NCI-H446 (cell line): ENCODE measurements at regions not wholly inside any gene's neighbourhood (a gene's known extent, or its start where the extent isn't known, plus 50 kb on each side); places are given as distances from the start of the nearest gene placed in this dataset.
A peak's percentile ranks its signal among the peaks of the same experiment; 100 is the strongest.

ENCODE experiments used
- DNase-seq, 2 experiments: peaks; one replicate each; lab custom pipeline; 2025; lab: John Stamatoyannopoulos, UW

DNA sequence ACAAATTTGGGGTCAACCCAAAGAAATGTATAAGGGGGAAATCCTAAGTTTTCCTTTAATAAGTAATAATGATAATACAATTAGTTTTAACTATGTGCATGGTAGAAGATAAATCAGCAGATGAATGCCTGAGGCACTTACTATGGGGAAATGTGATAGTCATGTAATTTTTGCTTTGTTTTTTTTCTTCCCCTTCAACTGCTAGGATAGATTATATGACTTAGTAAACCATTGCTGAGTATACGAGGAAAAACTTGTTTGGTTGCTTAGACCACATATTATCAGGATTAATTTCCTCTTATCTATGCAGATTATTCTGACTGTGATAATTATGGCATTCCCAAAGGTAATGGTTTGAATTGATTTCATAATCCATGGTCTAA lies 181.1 kb downstream of the TGFB2 start:
- no peak for DNase-seq

DNA sequence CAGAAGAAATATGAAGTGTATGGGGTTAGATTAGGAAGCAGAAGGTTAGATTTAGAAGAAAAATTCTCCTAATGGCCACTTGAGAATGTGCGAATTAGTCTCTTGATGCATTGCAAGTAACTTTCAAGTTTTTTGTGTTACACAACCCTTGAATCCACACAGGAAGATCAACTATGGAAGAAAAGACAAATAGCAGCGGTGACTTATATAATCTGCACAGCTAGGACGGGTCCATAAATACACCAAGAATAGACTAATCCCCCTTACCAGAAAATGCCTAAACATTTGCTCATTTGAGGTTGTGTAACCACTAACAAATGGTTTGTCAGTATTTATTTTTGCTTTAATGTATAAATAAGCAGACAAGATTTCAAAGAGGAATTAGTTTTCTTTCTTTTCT lies 182.6 kb downstream of the TGFB2 start:
- DNase-seq, result no peak

DNA sequence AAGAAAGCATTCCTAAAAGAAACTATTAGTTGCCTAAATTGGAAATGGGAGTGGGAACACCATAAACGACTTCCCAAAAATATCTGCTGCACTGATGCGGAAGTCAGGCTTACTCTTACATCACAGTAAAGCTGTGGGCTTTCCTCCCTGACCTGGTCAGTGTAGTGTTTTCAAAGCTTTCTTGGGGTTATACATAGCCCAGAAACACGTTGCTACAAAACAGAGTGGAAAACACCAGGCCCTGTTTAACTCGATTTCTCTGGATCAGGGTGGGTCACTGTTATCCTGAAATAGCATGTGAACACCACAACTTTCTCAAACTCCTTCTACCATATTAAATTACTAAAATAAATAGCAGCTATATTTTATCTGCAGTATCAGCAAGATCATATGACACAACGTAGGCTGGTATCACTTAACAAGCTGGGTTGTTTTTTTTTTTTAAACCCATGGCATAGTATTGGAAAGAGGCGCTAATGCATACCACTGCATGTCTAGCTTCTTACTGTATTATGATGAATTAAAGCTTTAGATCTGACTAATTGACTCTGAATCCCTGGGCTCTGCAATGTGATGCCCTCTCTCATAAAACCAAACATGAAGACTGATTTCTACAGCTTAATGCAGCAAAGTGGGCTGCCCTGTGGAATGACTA lies 184.6 kb downstream of the TGFB2 start:
- no peak for DNase-seq

DNA sequence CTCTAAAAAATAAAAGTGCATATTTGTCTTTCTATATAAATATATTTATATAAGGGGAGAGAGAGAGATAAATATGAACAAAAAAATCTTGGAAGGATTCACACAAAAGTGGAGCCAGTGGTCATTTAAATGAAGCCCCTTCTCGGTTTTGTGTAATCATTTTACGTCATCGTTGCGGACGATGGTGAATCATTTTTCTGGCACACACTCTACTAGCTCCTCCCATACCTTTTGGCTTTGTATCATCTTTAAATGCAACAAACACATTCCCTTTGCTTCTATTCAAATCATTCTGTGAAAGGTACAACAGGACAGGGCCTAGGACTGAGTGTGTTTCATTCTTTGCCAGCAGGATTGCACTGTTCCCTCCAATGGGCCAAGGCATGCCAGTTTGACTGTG lies 186.8 kb downstream of the TGFB2 start:
- no peak for DNase-seq

DNA sequence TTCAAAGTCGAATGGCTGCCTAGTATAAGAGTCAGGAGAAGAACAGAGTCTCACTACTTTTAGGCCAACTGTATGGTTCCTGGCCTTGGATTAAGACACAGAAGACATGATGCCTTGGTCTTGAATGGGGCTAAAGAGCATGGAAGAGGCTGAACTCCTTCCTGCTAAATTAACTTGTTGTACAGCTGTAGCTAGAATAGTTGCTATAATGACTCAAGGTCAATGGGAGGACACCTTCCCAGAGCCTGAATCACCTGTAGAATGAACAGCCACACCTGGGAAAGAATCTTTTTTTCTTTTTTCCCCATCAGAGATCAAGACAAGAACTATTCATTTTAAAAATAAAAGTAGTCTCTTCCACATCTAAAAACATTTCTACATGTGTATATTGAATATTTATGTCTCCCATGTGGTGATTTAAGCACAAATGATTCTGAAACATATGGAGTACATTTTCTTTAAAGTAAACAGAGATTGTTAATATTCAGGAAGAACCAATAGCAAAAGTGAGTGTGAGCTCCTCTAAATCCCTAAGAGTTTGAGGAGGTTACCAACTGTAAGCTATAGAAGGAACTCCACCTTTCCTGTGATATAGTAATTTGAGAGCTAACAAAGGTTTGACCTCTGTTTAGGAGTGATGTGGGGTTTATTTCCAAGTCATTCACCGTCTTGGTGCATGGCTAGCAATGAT lies 191.3 kb downstream of the TGFB2 start:
- no peak for DNase-seq

DNA sequence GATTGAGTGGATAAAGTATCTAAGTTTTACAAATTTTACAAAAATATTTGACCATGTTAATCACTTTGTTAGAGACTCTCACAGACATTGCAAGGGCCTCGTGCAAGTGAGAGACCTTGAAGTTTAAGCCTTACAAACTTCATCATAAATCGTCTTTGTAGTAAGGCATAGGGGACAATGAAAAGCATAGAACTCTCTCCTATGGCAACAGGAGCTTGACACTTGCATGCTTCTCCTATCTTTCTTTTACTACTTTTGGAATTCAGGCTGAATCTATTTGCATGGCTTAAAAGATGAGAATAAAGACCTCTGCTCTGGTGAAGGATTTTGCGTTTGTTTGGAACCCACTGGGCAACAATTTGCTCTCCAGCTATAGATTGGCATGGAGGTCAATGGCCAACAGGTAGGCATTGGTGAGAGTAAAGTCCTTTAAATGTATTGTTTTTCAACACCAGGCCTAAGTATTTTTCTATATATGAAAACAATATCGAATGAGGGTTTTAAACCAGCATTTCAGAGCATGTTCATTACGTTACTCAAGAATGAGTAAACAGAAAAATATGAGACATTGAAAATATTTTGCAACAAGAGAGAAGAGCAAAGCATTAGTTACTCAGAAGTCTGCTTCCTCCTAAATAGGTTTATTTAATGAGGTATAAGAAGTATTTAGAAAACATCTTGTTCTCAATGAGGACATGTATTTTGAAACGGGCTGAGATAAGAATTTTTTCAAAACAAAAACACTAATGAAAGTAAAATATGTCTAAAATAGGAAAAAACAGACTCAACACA lies 192.2 kb downstream of the TGFB2 start:
- no peak for DNase-seq

DNA sequence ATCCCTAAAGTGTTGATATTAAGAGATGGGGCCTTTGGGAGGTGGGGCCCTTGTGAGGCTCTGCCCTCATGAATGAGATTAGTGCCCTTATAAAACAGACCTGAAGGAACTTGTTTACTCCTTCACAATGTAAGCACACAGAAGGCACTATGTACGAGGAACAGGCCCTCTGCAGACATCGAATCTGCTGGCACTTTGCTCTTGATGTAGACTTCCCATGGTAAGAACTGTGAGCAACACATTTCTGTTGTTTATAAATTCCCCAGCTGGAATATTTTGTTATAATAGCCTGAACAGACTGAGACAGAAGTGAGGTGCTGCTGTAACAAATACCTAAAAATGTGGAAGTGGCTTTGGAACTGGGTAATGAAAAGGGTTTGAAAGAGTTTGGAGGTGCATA lies 193.2 kb downstream of the TGFB2 start:
- no peak for DNase-seq

DNA sequence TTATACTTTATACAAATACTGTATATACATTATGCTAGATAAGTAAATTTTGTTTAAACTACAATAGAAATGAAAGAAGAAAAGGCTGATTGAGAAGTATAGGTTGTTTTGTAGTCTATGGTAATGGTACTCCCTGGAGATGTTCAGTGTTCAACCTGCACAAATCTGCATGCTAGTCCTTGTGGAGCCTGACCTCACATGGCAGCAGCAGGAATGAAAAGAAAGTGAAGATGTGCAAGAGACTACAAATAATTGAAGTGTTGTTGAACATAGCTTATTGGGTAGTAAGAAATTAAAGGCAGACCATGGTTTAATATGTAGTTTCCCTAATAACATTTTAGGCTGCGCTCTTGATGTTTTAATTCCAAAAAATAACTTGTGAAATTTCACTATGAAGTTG lies 201.2 kb downstream of the TGFB2 start:
- DNase-seq, result no peak

DNA sequence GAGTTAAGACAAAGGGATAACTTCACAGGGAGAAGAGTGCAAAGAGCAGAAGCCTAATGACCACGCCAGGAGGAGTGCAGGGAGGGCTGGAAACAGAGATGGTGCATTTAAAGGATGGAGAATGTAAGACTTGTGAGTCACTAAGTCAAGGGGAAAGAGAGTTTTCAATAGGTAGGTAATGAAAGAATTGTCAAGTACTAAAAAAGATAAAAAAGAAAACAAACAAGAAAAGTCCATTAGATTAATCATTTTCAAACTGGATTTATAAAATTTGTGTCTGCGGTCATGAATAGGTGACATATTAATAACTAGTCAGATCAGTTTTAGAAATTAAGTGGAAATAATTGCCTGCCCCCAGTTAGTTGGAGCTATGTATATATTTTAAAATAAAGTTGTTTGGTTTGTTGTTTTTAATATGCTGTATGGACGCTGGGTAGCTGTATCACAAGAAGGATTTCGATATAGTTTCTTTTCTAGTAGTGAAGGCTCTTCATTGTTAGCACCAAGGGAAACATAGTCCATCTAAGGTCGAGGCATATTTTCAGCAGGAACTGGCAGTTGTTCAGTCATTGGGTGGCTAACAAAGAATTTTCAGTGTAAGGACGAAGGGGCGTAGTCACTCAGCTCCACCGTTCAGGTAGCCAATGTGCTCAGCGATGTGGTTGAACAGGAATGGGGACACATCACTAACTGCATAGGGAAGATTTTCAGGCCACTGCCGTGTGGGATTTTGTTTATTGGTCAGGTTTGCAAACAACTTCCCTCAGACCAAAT lies 203.0 kb downstream of the TGFB2 start:
- no peak for DNase-seq

DNA sequence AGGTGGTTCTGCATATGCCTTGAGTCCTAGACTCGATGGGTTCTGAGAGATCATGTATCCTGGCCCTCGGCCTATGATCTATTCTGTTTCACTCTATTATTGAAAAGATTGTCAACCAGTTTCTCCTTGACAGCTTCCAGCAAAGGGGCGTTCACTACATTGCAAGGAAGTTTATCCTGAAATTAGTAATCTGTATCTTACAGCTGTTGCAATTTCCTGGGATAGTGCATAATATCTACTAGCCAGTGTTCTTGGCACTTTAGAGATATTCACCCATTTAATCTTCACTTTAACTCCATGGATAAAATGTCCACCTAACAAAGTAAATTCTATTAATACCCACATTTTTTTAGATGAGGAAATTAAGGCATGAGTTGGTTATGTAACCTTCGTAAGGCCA lies 203.6 kb downstream of the TGFB2 start:
- DNase-seq, result no peak

DNA sequence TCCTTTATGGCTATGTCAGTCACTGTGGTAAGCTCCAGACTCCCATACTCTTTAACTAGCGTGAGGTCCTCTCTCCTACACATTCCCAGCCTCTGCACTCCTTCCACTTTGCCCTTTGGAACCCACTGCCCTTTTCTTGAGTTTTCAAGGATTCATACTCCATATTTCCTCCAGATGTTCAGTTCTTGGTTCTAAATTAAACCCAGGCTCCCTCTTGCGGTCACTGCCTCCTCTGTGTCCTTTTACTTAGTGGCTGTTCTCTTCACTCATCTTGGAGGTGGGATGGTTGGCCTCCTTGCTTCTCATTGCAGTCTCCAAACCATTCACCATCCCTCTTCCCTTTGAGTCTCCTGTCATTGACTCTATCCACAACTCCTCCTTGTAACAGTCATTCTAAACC lies 208.1 kb downstream of the TGFB2 start:
- peak in 1 of 2 experiments; percentile 20 for DNase-seq

DNA sequence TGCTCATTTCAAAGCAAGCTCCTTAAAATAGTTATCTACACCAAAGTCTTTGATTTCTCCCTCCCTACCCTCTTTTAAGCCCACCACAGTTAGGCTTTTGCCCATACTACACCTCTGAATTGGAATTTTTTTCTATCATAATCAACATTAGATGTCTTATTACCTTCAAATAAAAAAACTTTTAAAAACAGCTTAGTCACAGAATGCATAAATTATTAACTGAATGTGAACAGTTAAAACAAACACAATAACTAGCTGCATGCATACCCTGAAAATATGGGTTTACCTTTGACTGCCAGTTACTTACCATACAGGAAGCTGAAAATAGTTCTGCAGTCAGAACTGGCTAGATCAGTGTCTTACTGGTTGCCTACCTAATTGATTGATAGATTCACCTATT lies 210.9 kb downstream of the TGFB2 start:
- DNase-seq, result no peak

DNA sequence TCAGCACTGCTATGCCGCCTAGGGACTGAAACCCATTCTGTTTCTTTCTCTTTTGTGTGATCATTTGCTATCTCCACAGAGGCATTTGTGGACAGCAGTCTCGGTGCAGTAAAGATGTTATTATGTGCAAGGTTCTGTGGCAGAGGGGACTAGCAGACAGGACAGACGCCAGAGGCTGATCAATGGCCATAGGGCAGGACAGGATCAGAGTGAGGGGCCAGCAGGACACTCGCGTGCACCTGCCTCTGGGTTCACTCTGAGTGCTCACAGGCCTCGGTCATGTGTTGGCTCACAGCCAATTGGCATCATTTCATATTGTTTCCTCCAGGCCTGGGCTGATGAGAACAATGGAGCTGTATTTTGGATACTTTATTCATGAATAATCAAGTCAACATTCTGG lies 212.6 kb downstream of the TGFB2 start:
- DNase-seq, result peak in 1 of 2 experiments; percentile 5

DNA sequence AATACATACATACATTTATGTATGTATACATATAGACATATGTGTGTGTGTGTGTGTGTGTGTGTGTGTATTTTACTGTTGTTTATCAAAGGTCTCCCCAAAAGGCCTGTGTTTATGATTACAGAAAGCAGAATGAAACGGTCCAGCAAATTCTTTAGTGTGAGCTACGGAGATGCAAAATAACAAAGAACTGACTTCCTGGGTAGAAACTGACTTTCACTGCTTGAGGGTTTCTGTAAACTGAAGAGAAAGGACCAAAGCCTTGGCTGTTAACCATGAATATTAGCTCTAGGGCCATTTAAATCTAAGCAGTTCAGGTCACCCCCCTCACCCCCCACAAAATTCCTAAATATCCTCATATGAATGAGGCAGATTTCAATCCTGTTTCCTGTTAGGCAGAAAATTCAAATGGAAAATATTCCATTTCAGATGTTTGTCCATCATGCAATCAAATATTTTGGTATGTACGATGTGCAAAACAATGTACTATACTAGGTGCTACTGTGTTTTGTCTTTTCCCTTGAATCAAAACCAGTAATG lies 213.2 kb downstream of the TGFB2 start:
- DNase-seq, result no peak

DNA sequence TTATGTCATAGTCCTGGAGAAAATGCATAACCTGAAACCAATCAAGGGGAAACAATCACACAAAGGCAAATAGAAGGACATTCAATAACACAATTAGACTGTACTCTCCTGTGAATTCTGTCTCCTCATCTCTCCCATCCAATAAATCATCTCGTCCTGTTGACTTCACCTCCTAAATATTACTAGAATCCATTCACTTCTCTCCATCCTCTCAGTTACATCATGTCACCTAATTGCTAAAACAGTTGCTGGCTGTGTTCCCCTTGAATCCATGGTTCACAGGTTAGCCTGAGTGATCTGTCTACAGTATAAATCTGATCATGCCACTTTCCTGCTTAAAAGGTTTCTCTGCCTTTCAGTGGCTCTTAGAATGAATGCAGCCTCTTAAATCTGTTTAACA lies 220.2 kb downstream of the TGFB2 start:
- no peak for DNase-seq

DNA sequence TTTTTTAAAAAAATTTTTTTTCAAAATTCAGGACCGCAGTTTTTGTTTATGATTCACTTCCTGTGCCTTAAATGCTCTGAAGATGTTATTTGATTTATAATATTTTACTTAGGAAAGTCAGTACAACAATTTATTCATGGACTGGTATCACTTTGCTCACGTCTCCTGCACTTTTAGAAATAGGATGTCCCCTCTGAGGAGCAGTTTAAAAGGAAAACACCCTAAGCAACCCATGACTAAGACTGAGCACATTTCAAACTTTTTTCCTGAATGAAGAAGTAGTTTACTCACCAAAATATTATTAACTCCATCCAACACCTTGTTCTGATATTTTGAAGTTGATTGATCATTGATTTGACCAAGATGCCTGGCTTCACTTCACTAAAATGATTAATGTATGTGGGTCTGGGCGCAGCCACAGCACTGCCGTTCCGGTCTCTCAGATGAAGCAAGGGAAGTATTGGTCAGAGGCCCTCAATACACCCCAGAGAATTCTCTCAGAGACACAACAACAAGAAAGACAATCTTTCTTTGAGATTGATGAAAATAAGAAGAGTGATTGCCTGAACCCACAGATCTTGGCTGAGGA lies 223.9 kb downstream of the TGFB2 start:
- DNase-seq, result no peak

DNA sequence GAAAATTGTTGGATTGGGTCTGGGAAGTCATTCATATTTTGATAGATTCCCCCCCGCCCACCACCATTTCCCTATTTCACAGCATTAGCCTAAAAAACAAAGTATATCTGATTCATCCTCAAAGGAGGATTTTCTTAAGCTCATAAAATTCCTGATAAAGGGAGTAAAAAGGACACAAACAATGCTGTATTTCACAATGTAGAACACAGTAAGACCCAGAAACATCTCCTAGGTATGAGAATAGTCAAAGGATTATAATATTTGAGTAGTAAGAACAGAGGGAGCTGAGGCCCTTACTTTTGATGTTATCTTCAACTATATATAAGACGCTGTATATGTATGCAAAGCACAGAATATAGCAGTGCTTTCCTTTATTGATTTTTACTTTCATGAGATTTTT lies 225.3 kb downstream of the TGFB2 start:
- no peak for DNase-seq

DNA sequence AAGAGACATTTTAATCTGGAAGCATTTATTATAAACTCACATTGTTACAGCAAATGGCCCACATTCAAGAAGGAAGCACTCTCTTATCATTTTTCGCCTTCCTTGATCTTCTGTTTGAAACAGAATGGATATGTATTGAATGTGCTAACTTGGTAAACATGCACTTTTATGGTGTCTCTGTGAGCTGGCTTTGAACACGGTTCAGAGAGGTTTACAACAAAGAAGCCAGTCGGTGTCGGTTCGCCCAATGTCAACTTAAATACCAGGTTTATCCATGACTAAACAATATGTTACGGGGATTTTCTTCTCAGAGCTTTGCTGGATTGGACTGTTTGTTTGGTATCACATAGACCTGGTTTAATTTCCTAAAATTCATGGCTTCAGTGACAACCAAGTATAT lies 226.4 kb downstream of the TGFB2 start:
- DNase-seq, result no peak

DNA sequence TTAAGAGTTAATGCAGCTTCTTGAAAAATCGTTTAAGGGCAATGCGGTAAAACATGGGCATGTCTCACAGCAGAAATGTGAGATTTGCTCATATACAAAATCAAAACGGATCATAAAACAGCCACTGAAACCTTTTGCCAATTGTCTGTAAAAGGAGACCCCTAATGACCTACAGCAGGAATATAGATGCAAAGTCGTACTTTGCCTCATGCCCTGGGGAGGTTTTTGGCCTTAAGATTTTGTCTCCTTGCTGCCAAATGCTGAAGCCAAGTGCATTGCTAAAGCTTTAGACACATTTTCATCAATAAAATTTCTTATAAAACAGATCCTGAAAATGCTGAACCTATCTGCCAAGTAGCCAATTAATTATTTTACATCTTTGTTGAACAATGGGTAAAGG lies 226.9 kb downstream of the TGFB2 start:
- DNase-seq, result no peak

DNA sequence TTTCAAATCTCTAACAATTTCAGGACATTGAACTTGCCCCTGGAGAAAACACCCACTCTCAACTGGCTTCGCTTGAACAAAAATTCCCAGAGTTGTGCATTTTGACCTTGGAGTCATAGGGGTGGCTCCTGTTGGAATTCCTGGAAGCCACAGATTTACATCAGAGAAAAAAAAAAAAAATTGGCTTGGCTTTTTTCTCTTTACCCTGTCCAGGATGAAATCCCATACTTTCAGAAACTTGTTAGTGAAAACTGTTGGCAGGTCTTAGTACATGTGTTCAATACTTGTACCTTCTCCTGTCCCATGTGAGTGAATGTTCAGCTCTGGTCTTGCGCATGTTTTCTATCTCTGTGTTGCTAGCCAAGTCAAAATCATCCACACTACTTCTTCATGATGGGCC lies 228.8 kb downstream of the TGFB2 start:
- no peak for DNase-seq

DNA sequence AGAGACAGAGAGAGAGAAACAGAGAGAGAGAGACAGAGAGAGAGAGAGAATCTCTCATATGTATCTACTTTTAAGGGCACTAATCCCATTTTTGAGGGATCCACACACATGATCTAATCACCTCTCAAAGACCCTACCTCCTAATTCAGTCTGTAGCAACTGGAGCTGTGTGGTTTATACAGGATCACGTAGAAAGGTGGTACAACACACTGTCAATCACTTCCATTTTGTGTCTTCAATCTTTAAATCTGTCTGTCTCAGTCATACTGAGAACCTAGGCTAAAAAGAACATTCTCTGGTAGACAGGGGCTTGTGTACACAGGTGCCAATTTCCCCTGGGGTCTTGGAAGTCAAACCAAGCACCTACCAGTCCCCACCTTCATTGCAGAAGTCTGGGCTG lies 229.9 kb downstream of the TGFB2 start:
- no peak for DNase-seq

DNA sequence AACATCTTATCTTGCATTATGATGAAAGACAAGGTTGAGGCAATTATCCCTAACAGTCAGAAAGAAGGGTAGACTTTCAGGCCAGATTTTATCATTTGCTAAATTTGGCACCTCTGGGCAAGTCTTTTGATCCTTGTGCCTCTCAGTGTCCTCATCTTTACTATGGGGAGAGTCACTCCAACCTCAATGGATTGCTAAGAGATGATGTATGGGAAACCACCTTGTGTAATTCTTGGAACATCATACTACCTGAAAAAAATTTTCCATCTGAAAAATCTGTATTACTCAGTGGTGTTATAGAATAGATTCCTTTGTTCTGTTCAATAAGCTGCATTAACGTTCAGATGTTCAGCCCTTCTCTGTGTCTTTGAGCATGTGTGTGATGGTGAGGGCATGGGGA lies 230.7 kb downstream of the TGFB2 start:
- no peak for DNase-seq
